WTC11 (cell line): ENCODE measurements at regions not wholly inside any gene's neighbourhood (a gene's known extent, or its start where the extent isn't known, plus 50 kb on each side); places are given as distances from the start of the nearest gene placed in this dataset.

Experiments used
- CTCF ChIP-seq: fragments of 200-600 bp; IDR thresholded peaks from 2 replicates; pipeline ENCODE4 v1.8.0; 2022; ENCODE audit warnings: antibody characterized with exemption
- E2F4 ChIP-seq: sonication (generic); formaldehyde crosslinking; IDR thresholded peaks from 2 replicates; pipeline ENCODE4 v1.8.1; 2022; ENCODE audit warnings: low read depth, mild to moderate bottlenecking, moderate library complexity, missing genetic modification reagents, borderline replicate concordance
- E2F5 ChIP-seq: sonication (generic); formaldehyde crosslinking; IDR thresholded peaks from 2 replicates; pipeline ENCODE4 v1.8.1; 2022; ENCODE audit warnings: mild to moderate bottlenecking, moderate library complexity, missing genetic modification reagents
- ELF4 ChIP-seq: sonication (generic); formaldehyde crosslinking; IDR thresholded peaks from 2 replicates; pipeline ENCODE4 v1.8.1; 2022; ENCODE audit warnings: low read depth, mild to moderate bottlenecking, moderate library complexity, missing genetic modification reagents
- ESRRA ChIP-seq: sonication (generic); formaldehyde crosslinking; IDR thresholded peaks from 2 replicates; pipeline ENCODE4 v1.8.1; 2022; ENCODE audit warnings: mild to moderate bottlenecking, missing genetic modification reagents, borderline replicate concordance
- FOXP4 ChIP-seq: sonication (generic); formaldehyde crosslinking; IDR thresholded peaks from 2 replicates; pipeline ENCODE4 v1.8.0; 2022; ENCODE audit warnings: mild to moderate bottlenecking, missing genetic modification reagents
- TP53 ChIP-seq: sonication (generic); formaldehyde crosslinking; IDR thresholded peaks from 2 replicates; pipeline ENCODE4 v1.8.1; 2023; ENCODE audit warnings: mild to moderate bottlenecking, missing genetic modification reagents
- USF2 ChIP-seq: sonication (generic); formaldehyde crosslinking; IDR thresholded peaks from 2 replicates; pipeline ENCODE4 v1.8.1; 2023; ENCODE audit warnings: mild to moderate bottlenecking, missing genetic modification reagents, moderate library complexity

- TF ChIP-seq CTCF (no peak), FOXP4 (no peak), TP53 (CRISPR knock-in tag) (no peak), ELF4 (no peak), E2F5 (CRISPR knock-in tag) (no peak), E2F4 (CRISPR knock-in tag) (no peak), ESRRA (no peak), USF2 (CRISPR knock-in tag) (no peak)
Observed at GRCh38 chr4:20126906-20127305, 124.8 kb upstream of the SLIT2 start.
